Fibroblast of lung (primary cell): ENCODE measurements at regions not wholly inside any gene's neighbourhood (a gene's known extent, or its start where the extent isn't known, plus 50 kb on each side); places are given as distances from the start of the nearest gene placed in this dataset.

ENCODE experiments used
- DNase-seq, 2 donors: peaks; one replicate each; pipeline versions ENCODE4 v3.0.0 to v3.0.0-alpha.2; 2010; ENCODE audit warnings: low read depth in 2 of 2
- H2AFZ ChIP-seq: 2 replicates; pipeline ENCODE4 v1.5.1; 2012; ENCODE audit warnings: low read length, control low read depth, inconsistent platforms
- H3K27ac ChIP-seq: 2 replicates; pipeline ENCODE4 v1.5.1; 2011; ENCODE audit warnings: low read length, control low read depth; ENCODE audit not compliant: insufficient read depth
- H3K27me3 ChIP-seq: 2 replicates; pipeline ENCODE4 v1.5.1; 2011; ENCODE audit warnings: mild to moderate bottlenecking, low read length; ENCODE audit not compliant: control insufficient read depth, insufficient read depth
- H3K36me3 ChIP-seq: 2 replicates; pipeline ENCODE4 v1.5.1; 2011; ENCODE audit warnings: low read length; ENCODE audit not compliant: control insufficient read depth, insufficient read depth
- H3K4me1 ChIP-seq: 2 replicates; pipeline ENCODE4 v1.5.1; 2011; ENCODE audit warnings: low read length; ENCODE audit not compliant: control insufficient read depth, insufficient read depth; ENCODE audit errors: extremely low read depth
- H3K4me2 ChIP-seq: 2 replicates; pipeline ENCODE4 v1.5.1; 2011; ENCODE audit warnings: low read length, control low read depth; ENCODE audit not compliant: insufficient read depth; ENCODE audit errors: extremely low read depth
- H3K4me3 ChIP-seq, 4 experiments: fragments of 200-600 bp in 1 of 4; sonication (generic) in 1 of 4; replicated peaks in 1 of 4; 2 replicates each; pipeline ENCODE4 v1.5.1; 2011 to 2016; ENCODE audit warnings: low read length in 4 of 4, low read depth in 3 of 4, mild to moderate bottlenecking in 3 of 4, control low read depth in 2 of 4, inconsistent platforms in 1 of 4, mixed read lengths in 1 of 4; ENCODE audit not compliant: insufficient read depth in 1 of 4; ENCODE audit errors: control extremely low read depth in 1 of 4
- H3K79me2 ChIP-seq: 2 replicates; pipeline ENCODE4 v1.5.1; 2012; ENCODE audit warnings: mild to moderate bottlenecking, low read length, inconsistent platforms; ENCODE audit not compliant: control insufficient read depth, insufficient read depth
- H3K9ac ChIP-seq: 2 replicates; pipeline ENCODE4 v1.5.1; 2011; ENCODE audit warnings: mild to moderate bottlenecking, low read length, control low read depth; ENCODE audit not compliant: insufficient read depth
- H3K9me3 ChIP-seq: 2 replicates; pipeline ENCODE4 v1.5.1; 2012; ENCODE audit warnings: low read depth, low read length; ENCODE audit not compliant: control insufficient read depth, insufficient read depth
- H4K20me1 ChIP-seq: 2 replicates; pipeline ENCODE4 v1.5.1; 2011; ENCODE audit warnings: low read length; ENCODE audit not compliant: control insufficient read depth, insufficient read depth; ENCODE audit errors: extremely low read depth
- CTCF ChIP-seq, 2 donors: IDR thresholded peaks in 1 of 2; conservative IDR thresholded peaks in 1 of 2; 1 replicate in 1 of 2; 2 replicates in 1 of 2; pipeline ENCODE4 v1.5.1; 2011 to 2012; ENCODE audit warnings: low read length in 2 of 2, control low read depth in 1 of 2, inconsistent platforms in 1 of 2, low read depth in 1 of 2, mild to moderate bottlenecking in 1 of 2
- EZH2 ChIP-seq: IDR thresholded peaks from 2 replicates; pipeline ENCODE4 v1.5.1; 2012; ENCODE audit warnings: low read length, control low read depth, mild to moderate bottlenecking; ENCODE audit errors: missing control alignments

- no peak overlapping the region for H3K27ac ChIP-seq
- H3K4me1 ChIP-seq: no peaks in the 10 kb centered on the region
- H3K36me3 ChIP-seq: no peaks in the 10 kb centered on the region
- H3K79me2 ChIP-seq: no peaks in the 10 kb centered on the region
- no peaks in the 10 kb centered on the region for H4K20me1 ChIP-seq
- H3K4me2 ChIP-seq: no peak overlapping the region
- no peak overlapping the region for H3K9ac ChIP-seq
- H3K4me3 ChIP-seq: no peak overlapping the region
- no peak overlapping the region for H2AFZ ChIP-seq
- H3K9me3 ChIP-seq: no peaks in the 10 kb centered on the region
- no peak for TF ChIP-seq EZH2
- TF ChIP-seq CTCF (conservative IDR thresholded peaks at IDR 0.05 in 1 of 2, IDR thresholded peaks at IDR 0.05 in 1 of 2; ENCODE audit: low read depth in 1 of 2, low read length in 2 of 2): no peak
- DNase-seq: no peak
- no peaks in the 10 kb centered on the region for H3K27me3 ChIP-seq
Observed at GRCh38 chr5:168195110-168195509, 96.3 kb upstream of the WWC1 start.

- DNase-seq: no peak
- H3K4me2 ChIP-seq: no peak overlapping the region
- no peak overlapping the region for H2AFZ ChIP-seq
- no peaks in the 10 kb centered on the region for H3K36me3 ChIP-seq
- no peaks in the 10 kb centered on the region for H3K4me1 ChIP-seq
- no peak overlapping the region for H3K4me3 ChIP-seq
- H3K79me2 ChIP-seq: no peaks in the 10 kb centered on the region
- no peak overlapping the region for H3K27ac ChIP-seq
- no peaks in the 10 kb centered on the region for H4K20me1 ChIP-seq
- no peaks in the 10 kb centered on the region for H3K9me3 ChIP-seq
- H3K9ac ChIP-seq: no peak overlapping the region
- TF ChIP-seq CTCF (conservative IDR thresholded peaks at IDR 0.05 in 1 of 2, IDR thresholded peaks at IDR 0.05 in 1 of 2; ENCODE audit: low read depth in 1 of 2, low read length in 2 of 2) (no peak), EZH2 (no peak)
- no peaks in the 10 kb centered on the region for H3K27me3 ChIP-seq
Observed at GRCh38 chr5:168198359-168198758, 93.1 kb upstream of the WWC1 start.

- Histone ChIP-seq H4K20me1 (no peaks in the 10 kb centered on the region), H2AFZ (no peak overlapping the region), H3K79me2 (no peaks in the 10 kb centered on the region), H3K9ac (no peak overlapping the region), H3K36me3 (no peaks in the 10 kb centered on the region), H3K4me2 (no peak overlapping the region), H3K27me3 (no peaks in the 10 kb centered on the region), H3K4me3 (no peak overlapping the region), H3K4me1 (no peaks in the 10 kb centered on the region), H3K27ac (no peak overlapping the region), H3K9me3 (no peaks in the 10 kb centered on the region)
- TF ChIP-seq CTCF (conservative IDR thresholded peaks at IDR 0.05 in 1 of 2, IDR thresholded peaks at IDR 0.05 in 1 of 2; ENCODE audit: low read depth in 1 of 2, low read length in 2 of 2) (no peak), EZH2 (no peak)
- no peak for DNase-seq
Observed at GRCh38 chr5:168202996-168203395, 88.4 kb upstream of the WWC1 start.
